HG03342 (cell line): ENCODE measurements at regions not wholly inside any gene's neighbourhood (a gene's known extent, or its start where the extent isn't known, plus 50 kb on each side); places are given as distances from the start of the nearest gene placed in this dataset.
"Not testable (repeated sequence)": the region's sequence is repeated elsewhere in the genome, so short reads cannot be mapped to it uniquely, and the experiment has no call there.

Source experiments
- ATAC-seq: cut with Tn5 transposase; IDR thresholded peaks from one replicate; pipeline ENCODE4 v1.9.1; 2021; ENCODE audit warnings: mild to moderate bottlenecking, moderate library complexity; ENCODE audit not compliant: unreplicated experiment

DNA sequence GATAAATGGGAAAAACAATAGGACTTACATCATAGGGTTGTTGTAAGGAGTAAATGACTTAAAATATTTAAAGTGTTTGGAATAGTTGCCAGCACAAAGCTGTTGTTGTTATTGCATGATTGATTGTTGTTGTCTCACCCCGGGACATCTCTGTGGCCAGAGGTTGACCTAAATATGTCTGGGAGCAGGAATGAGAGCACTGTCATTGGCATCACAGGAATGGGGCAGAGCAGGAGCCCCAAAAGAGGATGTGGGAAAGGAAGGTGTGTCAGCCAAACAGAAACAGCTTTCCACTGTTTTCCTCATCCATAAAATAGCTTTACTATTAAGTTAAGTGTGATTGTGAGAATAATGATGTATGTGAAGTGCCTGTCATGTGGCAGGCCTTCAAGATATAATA, 121.6 kb downstream of the TMEM168 start:
- no peak for ATAC-seq

GRCh38 chr7:112669306-112669705, 120.9 kb downstream of the TMEM168 start:
- no peak for ATAC-seq

- no peak for ATAC-seq
Observed at GRCh38 chr7:112670193-112670592, 120.0 kb downstream of the TMEM168 start.

GRCh38 chr7:112678626-112679025, 111.6 kb downstream of the TMEM168 start:
- no peak for ATAC-seq

GRCh38 chr7:112689466-112690177, 100.6 kb downstream of the TMEM168 start:
- not testable (repeated sequence) for ATAC-seq

DNA sequence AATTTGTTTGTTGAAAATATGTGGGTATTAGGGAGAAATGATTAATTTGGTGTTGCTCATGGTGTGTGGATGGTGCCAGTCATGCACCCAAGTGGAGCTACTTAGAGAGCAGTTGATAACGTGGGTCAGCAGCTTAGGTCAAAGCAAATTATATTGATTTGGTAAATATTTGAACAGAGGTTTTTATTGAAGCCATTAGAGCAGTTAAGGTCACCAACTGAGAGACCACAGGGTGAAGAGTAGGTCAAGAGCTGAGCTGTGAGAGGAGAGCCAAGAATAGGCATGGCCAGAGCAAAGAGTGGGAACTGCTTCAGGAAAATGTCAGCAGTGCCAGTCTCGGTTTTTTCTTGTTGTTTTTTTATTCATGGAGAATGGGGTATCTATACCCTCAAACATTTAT, 97.9 kb downstream of the TMEM168 start:
- ATAC-seq, result no peak

GRCh38 chr7:112697211-112697610, 93.0 kb downstream of the TMEM168 start:
- not testable (repeated sequence) for ATAC-seq

DNA sequence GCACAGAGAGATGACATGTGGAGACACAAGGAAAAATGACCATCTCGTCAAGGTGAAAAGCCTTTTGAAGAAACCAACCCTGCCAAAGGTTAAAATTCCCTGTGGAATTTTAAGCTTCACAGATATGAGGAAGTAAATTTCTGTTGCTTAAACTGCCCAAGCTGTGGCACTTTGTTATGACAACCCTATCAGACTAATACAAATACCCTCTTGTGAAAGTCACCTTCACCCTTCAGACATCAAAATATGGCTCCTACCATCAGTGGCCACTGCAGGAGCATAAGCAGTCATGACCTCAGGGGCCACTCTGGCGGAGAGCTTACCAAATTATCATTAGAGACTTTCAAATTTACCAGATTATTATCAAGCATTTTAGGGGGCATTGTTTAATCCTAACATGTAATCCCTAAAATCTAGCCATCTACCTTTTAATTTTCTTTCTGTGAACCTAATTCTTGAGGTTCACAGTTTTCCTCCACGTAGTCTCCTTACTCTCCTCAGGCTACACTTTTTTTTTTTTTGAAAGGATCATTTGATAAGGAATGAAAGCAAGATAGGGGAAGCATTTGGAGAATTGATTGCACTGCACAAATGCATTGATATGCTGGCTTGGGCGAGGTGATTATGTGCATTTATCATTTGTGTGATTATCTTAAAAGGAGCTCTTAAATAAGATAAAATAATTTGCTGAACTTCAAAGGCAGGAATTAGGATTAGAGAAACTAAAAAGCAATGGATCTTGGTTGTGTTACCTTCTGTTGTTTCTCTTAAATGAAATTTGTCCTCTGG, 90.3 kb downstream of the TMEM168 start:
- ATAC-seq, result no peak

- no peak for ATAC-seq
Observed at GRCh38 chr7:112701456-112701855, 88.7 kb downstream of the TMEM168 start.

DNA sequence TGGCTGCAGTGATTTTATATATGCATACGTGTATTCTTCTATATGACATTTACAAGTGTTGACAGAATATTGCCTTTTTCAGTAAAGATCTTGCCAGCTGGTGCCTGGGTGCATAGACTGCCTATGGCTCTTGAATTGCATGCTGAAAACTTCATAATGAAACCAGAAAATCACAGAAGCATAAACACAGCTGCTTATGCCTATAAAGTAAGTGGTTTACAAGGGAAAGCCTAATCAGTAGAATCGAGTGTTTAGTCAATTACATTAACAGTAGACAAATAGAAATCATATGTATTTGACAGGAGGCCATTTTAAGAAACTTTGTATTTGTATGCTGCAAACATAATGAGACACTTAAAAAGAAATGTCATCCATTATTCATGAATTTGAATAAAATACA, 82.5 kb downstream of the TMEM168 start:
- ATAC-seq, result no peak

GRCh38 chr7:112708236-112708635, 82.0 kb downstream of the TMEM168 start:
- no peak for ATAC-seq
